ENCODE measurements at regions not wholly inside any gene's neighbourhood (a gene's known extent, or its start where the extent isn't known, plus 50 kb on each side); places are given as distances from the start of the nearest gene placed in this dataset.

- DNase-seq (ENCODE audit: low read depth in 2 of 3, low spot score in 2 of 3): peak; percentile 31 to 54 (median 44)
Observed at GRCh38 chr12:91811481-91812287, 334.0 kb downstream of the BTG1 start.

GRCh38 chr12:91810531-91811451, 334.9 kb downstream of the BTG1 start:
- DNase-seq (ENCODE audit: low read depth in 2 of 3, low spot score in 2 of 3): no peak

GRCh38 chr12:91810077-91810476, 335.6 kb downstream of the BTG1 start:
- DNase-seq (ENCODE audit: low read depth in 2 of 3, low spot score in 2 of 3): no peak

GRCh38 chr12:91805031-91805430, 340.6 kb downstream of the BTG1 start:
- no peak for DNase-seq (ENCODE audit: low read depth in 2 of 3, low spot score in 2 of 3)

GRCh38 chr12:91804533-91804932, 341.1 kb downstream of the BTG1 start:
- no peak for DNase-seq (ENCODE audit: low read depth in 2 of 3, low spot score in 2 of 3)

GRCh38 chr12:91801048-91801447, 344.6 kb downstream of the BTG1 start:
- no peak for DNase-seq (ENCODE audit: low read depth in 2 of 3, low spot score in 2 of 3)

- no peak for DNase-seq (ENCODE audit: low read depth in 2 of 3, low spot score in 2 of 3)
Observed at GRCh38 chr12:91793676-91794075, 352.0 kb downstream of the BTG1 start.

- DNase-seq (ENCODE audit: low read depth in 2 of 3, low spot score in 2 of 3): no peak
Observed at GRCh38 chr12:91792597-91792996, 353.0 kb downstream of the BTG1 start.

- DNase-seq (ENCODE audit: low read depth in 2 of 3, low spot score in 2 of 3): no peak
Observed at GRCh38 chr12:91786499-91787272, 359.0 kb downstream of the BTG1 start.

- DNase-seq (ENCODE audit: low read depth in 2 of 3, low spot score in 2 of 3): no peak
Observed at GRCh38 chr12:91785655-91786498, 359.8 kb downstream of the BTG1 start.

- no peak for DNase-seq (ENCODE audit: low read depth in 2 of 3, low spot score in 2 of 3)
Observed at GRCh38 chr12:91781114-91781513, 364.5 kb downstream of the BTG1 start.

- peak in 1 of 3 experiments; percentile 1 for DNase-seq (ENCODE audit: low read depth in 2 of 3, low spot score in 2 of 3)
Observed at GRCh38 chr12:91778938-91779400, 366.7 kb downstream of the BTG1 start.

GRCh38 chr12:91778091-91778832, 367.4 kb downstream of the BTG1 start:
- no peak for DNase-seq (ENCODE audit: low read depth in 2 of 3, low spot score in 2 of 3)

- DNase-seq (ENCODE audit: low read depth in 2 of 3, low spot score in 2 of 3): no peak
Observed at GRCh38 chr12:91777268-91777992, 368.2 kb downstream of the BTG1 start.

GRCh38 chr12:91774434-91774921, 371.2 kb downstream of the BTG1 start:
- no peak for DNase-seq (ENCODE audit: low read depth in 2 of 3, low spot score in 2 of 3)

- no peak for DNase-seq (ENCODE audit: low read depth in 2 of 3, low spot score in 2 of 3)
Observed at GRCh38 chr12:91773749-91774429, 371.8 kb downstream of the BTG1 start.

GRCh38 chr12:91772411-91772810, 373.2 kb downstream of the BTG1 start:
- DNase-seq (ENCODE audit: low read depth in 2 of 3, low spot score in 2 of 3): no peak

GRCh38 chr12:91769736-91770135, 375.9 kb downstream of the BTG1 start:
- no peak for DNase-seq (ENCODE audit: low read depth in 2 of 3, low spot score in 2 of 3)
